ENCODE measurements at regions not wholly inside any gene's neighbourhood (a gene's known extent, or its start where the extent isn't known, plus 50 kb on each side); places are given as distances from the start of the nearest gene placed in this dataset.
"Not testable (repeated sequence)": the region's sequence is repeated elsewhere in the genome, so short reads cannot be mapped to it uniquely, and the experiment has no call there.

- ATAC-seq: no peak
- Histone ChIP-seq H3K36me3 (ENCODE audit: control insufficient read depth, insufficient read depth, low read length) (no peaks in the 10 kb centered on the region), H3K27ac (ENCODE audit: low read length) (no peak overlapping the region), H3K27me3 (ENCODE audit: control insufficient read depth, insufficient read depth, low read length) (no peaks in the 10 kb centered on the region), H3K4me1 (ENCODE audit: control insufficient read depth, insufficient read depth, low read length) (no peaks in the 10 kb centered on the region), H3K4me3 (ENCODE audit: low read length) (no peak overlapping the region), H3K9me3 (ENCODE audit: control insufficient read depth, insufficient read depth, low read length) (no peaks in the 10 kb centered on the region)
- no peak for DNase-seq
- Mint-ChIP-seq H3K4me3 (no peak overlapping the region), H3K27me3 (ENCODE audit: low read depth in 2 of 2) (peaks cover 11 to 14% of the 10 kb centered on the region in 2 donors), H3K9me3 (peaks cover 3 to 6% of the 10 kb centered on the region in 2 donors), H3K36me3 (no peaks in the 10 kb centered on the region), H3K27ac (no peak overlapping the region), H3K4me1 (no peaks in the 10 kb centered on the region)
- WGBS (ENCODE audit: insufficient coverage): 86% methylated on average over 4 of the region's 4 CpGs
- TF ChIP-seq CTCF (IDR thresholded peaks at IDR 0.05): no peak
- intact Hi-C loops (cut with micrococcal nuclease): no loop called here
These were observed 354.6 kb downstream of the ZNF326 start for GRCh38 chr1:90349510-90349909.

- Histone ChIP-seq H3K9me3 (ENCODE audit: control insufficient read depth, insufficient read depth, low read length) (no peaks in the 10 kb centered on the region), H3K36me3 (ENCODE audit: control insufficient read depth, insufficient read depth, low read length) (no peaks in the 10 kb centered on the region), H3K4me1 (ENCODE audit: control insufficient read depth, insufficient read depth, low read length) (no peaks in the 10 kb centered on the region), H3K4me3 (ENCODE audit: low read length) (no peak overlapping the region), H3K27ac (ENCODE audit: low read length) (no peak overlapping the region), H3K27me3 (ENCODE audit: control insufficient read depth, insufficient read depth, low read length) (no peaks in the 10 kb centered on the region)
- Mint-ChIP-seq H3K4me3 (no peak overlapping the region), H3K4me1 (no peaks in the 10 kb centered on the region), H3K27ac (no peak overlapping the region), H3K9me3 (peaks cover 3 to 6% of the 10 kb centered on the region in 2 donors), H3K36me3 (no peaks in the 10 kb centered on the region), H3K27me3 (ENCODE audit: low read depth in 2 of 2) (peaks cover 11% of the 10 kb centered on the region in 2 donors)
- 100% methylated on average over 1 of the region's 1 CpG for WGBS (ENCODE audit: insufficient coverage)
- no peak for ATAC-seq
- TF ChIP-seq CTCF (IDR thresholded peaks at IDR 0.05): no peak
- no peak for DNase-seq
- intact Hi-C loops (cut with micrococcal nuclease): no loop called here
These were observed 354.0 kb downstream of the ZNF326 start for GRCh38 chr1:90348934-90349333.

- peaks cover 11% of the 10 kb centered on the region in 2 donors for H3K27me3 Mint-ChIP-seq (ENCODE audit: low read depth in 2 of 2)
- H3K4me1 ChIP-seq (ENCODE audit: control insufficient read depth, insufficient read depth, low read length); H3K4me3 ChIP-seq (ENCODE audit: low read length); DNase-seq; H3K4me1 Mint-ChIP-seq; H3K27me3 ChIP-seq (ENCODE audit: control insufficient read depth, insufficient read depth, low read length); ATAC-seq; H3K27ac ChIP-seq (ENCODE audit: low read length); H3K9me3 ChIP-seq (ENCODE audit: control insufficient read depth, insufficient read depth, low read length); intact Hi-C loops (cut with micrococcal nuclease); H3K36me3 ChIP-seq (ENCODE audit: control insufficient read depth, insufficient read depth, low read length); H3K36me3 Mint-ChIP-seq; H3K27ac Mint-ChIP-seq; H3K4me3 Mint-ChIP-seq; H3K9me3 Mint-ChIP-seq: not testable (repeated sequence)
- 92% methylated on average over 2 of the region's 2 CpGs for WGBS (ENCODE audit: insufficient coverage)
These were observed 353.5 kb downstream of the ZNF326 start for GRCh38 chr1:90348459-90348858.

- Mint-ChIP-seq H3K27me3 (ENCODE audit: low read depth in 2 of 2) (peaks cover 10 to 14% of the 10 kb centered on the region in 2 donors), H3K4me3 (no peak overlapping the region), H3K36me3 (no peaks in the 10 kb centered on the region), H3K4me1 (no peaks in the 10 kb centered on the region), H3K27ac (no peak overlapping the region), H3K9me3 (peaks cover 3 to 6% of the 10 kb centered on the region in 2 donors)
- H3K9me3 ChIP-seq (ENCODE audit: control insufficient read depth, insufficient read depth, low read length): no peaks in the 10 kb centered on the region
- no peak for DNase-seq
- no peaks in the 10 kb centered on the region for H3K4me1 ChIP-seq (ENCODE audit: control insufficient read depth, insufficient read depth, low read length)
- H3K27me3 ChIP-seq (ENCODE audit: control insufficient read depth, insufficient read depth, low read length): no peaks in the 10 kb centered on the region
- no peak overlapping the region for H3K4me3 ChIP-seq (ENCODE audit: low read length)
- no peak for ATAC-seq
- no peak overlapping the region for H3K27ac ChIP-seq (ENCODE audit: low read length)
- no CpG with 5 or more reads among the region's 1 CpG for WGBS (ENCODE audit: insufficient coverage)
- no peak for TF ChIP-seq CTCF (IDR thresholded peaks at IDR 0.05)
- intact Hi-C loops (cut with micrococcal nuclease): no loop called here
- H3K36me3 ChIP-seq (ENCODE audit: control insufficient read depth, insufficient read depth, low read length): no peaks in the 10 kb centered on the region
These were observed 352.5 kb downstream of the ZNF326 start for GRCh38 chr1:90347366-90347765.

All from natural killer cell (primary cell).